LNCaP clone FGC (cell line): ENCODE measurements at regions not wholly inside any gene's neighbourhood (a gene's known extent, or its start where the extent isn't known, plus 50 kb on each side); places are given as distances from the start of the nearest gene placed in this dataset.
"Not testable (repeated sequence)": the region's sequence is repeated elsewhere in the genome, so short reads cannot be mapped to it uniquely, and the experiment has no call there.

Experiments used
- DNase-seq: peaks from one replicate; pipeline ENCODE4 v3.0.0-alpha.2; 2011; ENCODE audit warnings: low read depth
- H3K4me3 ChIP-seq: 2 replicates; pipeline ENCODE4 v1.5.1; 2011; ENCODE audit warnings: mild to moderate bottlenecking, low read depth, low read length, control low read depth
- TF ChIP-seq, protein P1 (sequence below): IDR thresholded peaks from 2 replicates; pipeline ENCODE4 v1.5.1; 2012; ENCODE audit warnings: mild to moderate bottlenecking; ENCODE audit not compliant: control insufficient read depth, insufficient read depth; ENCODE audit errors: extremely low read depth

DNA sequence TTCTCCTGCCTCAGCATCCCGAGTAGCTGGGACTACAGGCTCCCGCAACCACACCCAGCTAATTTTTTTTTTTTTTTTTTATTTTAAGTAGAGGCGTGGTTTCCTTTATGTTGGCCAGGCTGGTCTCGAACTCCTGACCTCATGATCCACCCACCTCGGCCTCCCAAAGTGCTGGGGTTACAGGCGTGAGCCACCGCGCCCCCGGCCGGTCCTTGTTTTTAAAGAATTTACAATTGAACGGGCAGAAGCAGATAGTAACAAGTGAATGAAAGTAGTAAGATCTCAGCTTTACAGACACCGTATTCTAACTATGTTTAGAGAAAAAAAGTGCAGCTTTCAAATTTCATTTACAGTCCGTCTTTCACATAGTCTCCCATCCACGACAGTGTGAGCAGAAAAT lies 112.5 kb upstream of the VWC2 start:
- DNase-seq = no peak
- no peak overlapping the region for H3K4me3 ChIP-seq
- TF ChIP-seq, protein P1, sequence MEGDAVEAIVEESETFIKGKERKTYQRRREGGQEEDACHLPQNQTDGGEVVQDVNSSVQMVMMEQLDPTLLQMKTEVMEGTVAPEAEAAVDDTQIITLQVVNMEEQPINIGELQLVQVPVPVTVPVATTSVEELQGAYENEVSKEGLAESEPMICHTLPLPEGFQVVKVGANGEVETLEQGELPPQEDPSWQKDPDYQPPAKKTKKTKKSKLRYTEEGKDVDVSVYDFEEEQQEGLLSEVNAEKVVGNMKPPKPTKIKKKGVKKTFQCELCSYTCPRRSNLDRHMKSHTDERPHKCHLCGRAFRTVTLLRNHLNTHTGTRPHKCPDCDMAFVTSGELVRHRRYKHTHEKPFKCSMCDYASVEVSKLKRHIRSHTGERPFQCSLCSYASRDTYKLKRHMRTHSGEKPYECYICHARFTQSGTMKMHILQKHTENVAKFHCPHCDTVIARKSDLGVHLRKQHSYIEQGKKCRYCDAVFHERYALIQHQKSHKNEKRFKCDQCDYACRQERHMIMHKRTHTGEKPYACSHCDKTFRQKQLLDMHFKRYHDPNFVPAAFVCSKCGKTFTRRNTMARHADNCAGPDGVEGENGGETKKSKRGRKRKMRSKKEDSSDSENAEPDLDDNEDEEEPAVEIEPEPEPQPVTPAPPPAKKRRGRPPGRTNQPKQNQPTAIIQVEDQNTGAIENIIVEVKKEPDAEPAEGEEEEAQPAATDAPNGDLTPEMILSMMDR = no peak

DNA sequence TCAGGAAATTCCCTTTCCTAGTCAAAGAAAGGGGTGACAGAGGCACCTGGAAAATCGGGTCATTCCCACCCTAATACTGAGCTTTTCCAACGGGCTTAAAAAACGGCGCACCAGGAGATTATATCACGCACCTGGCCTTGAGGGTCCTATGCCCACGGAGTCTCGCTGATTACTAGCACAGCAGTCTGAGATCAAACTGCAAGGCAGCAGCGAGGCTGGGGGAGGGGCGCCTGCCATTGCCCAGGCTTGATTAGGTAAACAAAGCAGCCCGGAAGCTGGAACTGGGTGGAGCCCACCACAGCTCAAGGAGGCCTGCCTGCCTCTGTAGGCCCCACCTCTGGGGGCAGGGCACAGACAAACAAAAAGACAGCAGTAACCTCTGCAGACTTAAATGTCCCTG lies 107.5 kb upstream of the VWC2 start:
- not testable (repeated sequence) for H3K4me3 ChIP-seq, DNase-seq

DNA sequence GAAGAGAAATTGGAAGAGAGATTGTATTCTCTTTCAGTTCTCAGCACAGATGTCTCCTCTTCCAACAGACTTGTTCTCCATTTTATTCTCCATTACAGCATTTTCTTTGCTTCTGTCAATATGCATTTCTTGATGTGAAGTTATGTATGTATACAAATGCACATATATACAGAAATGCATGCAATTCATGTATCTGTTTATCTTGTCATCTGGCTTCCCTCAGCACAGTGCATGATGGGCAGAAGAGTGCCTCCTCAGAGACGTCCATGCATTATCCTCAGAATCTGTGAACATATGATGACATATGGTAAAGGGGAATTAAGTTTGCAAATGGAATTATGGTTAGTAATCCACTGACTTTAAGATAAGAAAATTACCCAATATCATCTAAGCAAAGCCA lies 106.7 kb upstream of the VWC2 start:
- TF ChIP-seq, protein P1 = no peak
- DNase-seq = no peak
- no peak overlapping the region for H3K4me3 ChIP-seq

DNA sequence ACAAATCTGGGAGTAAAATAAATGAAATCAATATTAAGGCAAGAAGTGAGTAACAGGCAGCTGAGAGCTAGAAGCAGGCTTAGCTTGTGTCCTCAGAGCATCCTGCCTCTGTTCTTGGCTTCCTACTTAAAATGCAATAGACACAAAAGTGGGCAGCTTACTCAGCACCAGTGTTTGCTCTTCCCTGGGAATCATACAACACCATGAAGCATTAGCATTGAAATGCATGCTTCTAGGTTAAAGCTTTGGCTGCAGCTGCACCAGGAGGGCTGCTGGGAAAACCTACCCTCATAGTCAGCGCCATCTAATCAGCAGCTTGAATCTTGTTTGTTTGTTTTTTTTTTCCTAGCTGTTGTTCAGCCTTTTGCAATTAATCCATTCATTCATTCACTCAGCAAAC lies 104.2 kb upstream of the VWC2 start:
- H3K4me3 ChIP-seq = no peak overlapping the region
- TF ChIP-seq, protein P1 = no peak
- DNase-seq = no peak

DNA sequence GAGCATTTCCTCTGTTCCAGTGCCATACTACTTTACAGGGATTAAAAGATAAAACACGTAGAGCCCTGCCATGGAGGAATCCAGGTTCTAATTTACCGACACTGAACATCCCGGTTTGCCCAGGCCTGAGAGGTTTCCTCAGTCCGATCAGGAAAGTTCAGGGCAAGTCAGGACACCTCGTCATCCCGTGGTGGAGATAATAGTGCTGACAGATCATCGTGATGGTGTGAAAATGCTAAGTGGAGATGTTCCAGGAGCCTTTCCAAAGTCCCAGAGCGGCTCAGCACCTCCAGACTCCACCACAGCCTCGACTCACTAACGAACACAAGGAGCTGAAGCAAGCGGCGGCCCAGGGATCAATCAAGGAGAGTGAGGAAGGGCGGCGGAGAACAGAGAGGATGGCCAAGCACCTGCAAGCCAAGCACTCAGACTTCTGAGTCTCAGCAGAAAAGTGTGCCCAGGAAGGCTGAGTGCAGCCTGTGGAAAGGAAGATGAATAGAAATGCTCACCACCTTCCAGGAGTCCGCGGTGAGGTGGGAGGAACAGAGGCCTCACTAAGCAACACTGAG lies 103.7 kb upstream of the VWC2 start:
- no peak for DNase-seq
- TF ChIP-seq, protein P1 = no peak
- no peak overlapping the region for H3K4me3 ChIP-seq

DNA sequence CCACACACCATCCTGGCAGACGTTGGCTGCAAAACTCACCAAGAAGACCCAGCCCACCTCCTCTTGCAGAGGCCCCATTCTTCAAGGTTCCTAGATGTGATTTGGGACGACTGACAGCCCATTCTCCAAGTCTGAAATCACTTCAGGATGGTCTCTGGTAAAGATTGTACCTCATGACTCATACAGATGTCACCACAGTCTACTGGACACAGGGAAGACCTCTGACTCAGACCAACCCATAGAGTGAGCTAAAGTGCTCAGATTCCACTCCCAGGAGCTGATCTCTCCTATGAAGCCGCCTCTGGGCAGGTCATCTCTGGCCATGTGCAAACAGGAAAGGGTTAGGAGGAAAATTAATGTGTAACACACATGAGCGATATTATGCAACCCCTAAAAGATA lies 102.4 kb upstream of the VWC2 start:
- DNase-seq = no peak
- TF ChIP-seq, protein P1 = no peak
- H3K4me3 ChIP-seq = no peak overlapping the region

DNA sequence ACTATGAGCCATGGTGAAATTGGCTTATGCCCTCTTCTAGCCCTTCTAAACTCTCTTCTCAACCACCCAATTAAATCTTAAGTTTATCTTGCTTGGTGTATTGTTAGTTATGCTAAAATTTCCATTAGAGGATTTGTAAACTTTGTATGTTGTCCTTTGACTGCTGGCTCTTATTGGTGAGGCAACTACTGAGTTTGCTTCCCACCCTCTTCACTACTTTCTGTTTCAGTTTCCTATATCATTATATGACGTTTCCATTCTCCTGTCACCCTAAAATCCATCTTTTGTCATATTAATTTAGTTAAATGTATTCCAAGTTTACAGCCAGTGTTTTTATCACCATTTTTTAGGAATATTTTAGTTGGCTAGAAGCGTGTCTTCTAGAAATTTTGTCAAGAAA lies 80.9 kb upstream of the VWC2 start:
- no peak overlapping the region for H3K4me3 ChIP-seq

More for the DNA sequence above, 80.9 kb upstream of the VWC2 start:
- TF ChIP-seq, protein P1 = no peak
- no peak for DNase-seq
